GM23338 (cell line): ENCODE measurements at regions not wholly inside any gene's neighbourhood (a gene's known extent, or its start where the extent isn't known, plus 50 kb on each side); places are given as distances from the start of the nearest gene placed in this dataset.

Experiments used
- CREB1 ChIP-seq: fragments of 250-450 bp; sonication (Bioruptor Pico); IDR thresholded peaks from 2 replicates; pipeline ENCODE4 v1.5.0; 2020; ENCODE audit warnings: low read depth, mild to moderate bottlenecking, moderate library complexity
- CTCF ChIP-seq, 2 experiments: fragments of 200-600 bp in 1 of 2; sonication (generic) in 1 of 2; conservative IDR thresholded peaks; 2 replicates each; pipeline versions ENCODE4 v1.5.1 to v1.6.1; 2016 to 2017; ENCODE audit warnings: antibody characterized with exemption in 2 of 2, low read depth in 2 of 2, mild to moderate bottlenecking in 2 of 2, moderate library complexity in 1 of 2
- ETS1 ChIP-seq: IDR thresholded peaks from 2 replicates; pipeline ENCODE4 v1.6.1; 2016; ENCODE audit warnings: antibody characterized with exemption
- EZH2 ChIP-seq: fragments of 200-600 bp; sonication (generic); IDR thresholded peaks from one replicate; pipeline ENCODE4 v1.8.0; 2017; ENCODE audit warnings: antibody characterized with exemption, mild to moderate bottlenecking, low read depth; ENCODE audit not compliant: unreplicated experiment
- EZH2phosphoT487 ChIP-seq: fragments of 200-600 bp; sonication (generic); IDR thresholded peaks from one replicate; pipeline ENCODE4 v1.8.1; 2018; ENCODE audit warnings: antibody characterized with exemption; ENCODE audit not compliant: unreplicated experiment
- JUNB ChIP-seq: IDR thresholded peaks from one replicate; pipeline ENCODE4 v1.6.1; 2016; ENCODE audit warnings: antibody characterized with exemption; ENCODE audit not compliant: unreplicated experiment
- NANOG ChIP-seq: IDR thresholded peaks from 2 replicates; pipeline ENCODE4 v1.6.1; 2016; ENCODE audit warnings: antibody characterized with exemption, borderline replicate concordance
- POLR2AphosphoS5 ChIP-seq: IDR thresholded peaks from 2 replicates; pipeline ENCODE4 v1.6.1; 2016; ENCODE audit warnings: antibody characterized with exemption, low read depth
- REST ChIP-seq: IDR thresholded peaks from one replicate; pipeline ENCODE4 v1.6.1; 2018; ENCODE audit warnings: antibody characterized with exemption; ENCODE audit not compliant: unreplicated experiment
- STAT1 ChIP-seq: IDR thresholded peaks from one replicate; pipeline ENCODE4 v1.6.1; 2016; ENCODE audit warnings: antibody characterized with exemption; ENCODE audit not compliant: unreplicated experiment
- ZNF114 ChIP-seq: fragments of 250-450 bp; sonication (Bioruptor Pico); IDR thresholded peaks from 2 replicates; pipeline ENCODE4 v1.5.0; 2020; ENCODE audit warnings: mild to moderate bottlenecking, moderate library complexity
- ZNF331 ChIP-seq: fragments of 250-450 bp; sonication (Bioruptor Pico); IDR thresholded peaks from 2 replicates; pipeline ENCODE4 v1.5.0; 2020; ENCODE audit warnings: low read depth, mild to moderate bottlenecking, moderate library complexity
- ZNF462 ChIP-seq: fragments of 250-450 bp; sonication (Bioruptor Pico); IDR thresholded peaks from 2 replicates; pipeline ENCODE4 v1.5.0; 2020; ENCODE audit warnings: mild to moderate bottlenecking, moderate library complexity

GRCh38 chr3:5520237-5520636 lies 332.7 kb downstream of the EDEM1 start:
- TF ChIP-seq CTCF (conservative IDR thresholded peaks at IDR 0.05; ENCODE audit: low read depth in 2 of 2) (no peak), EZH2 (no peak), EZH2phosphoT487 (no peak), REST (no peak), POLR2AphosphoS5 (no peak), JUNB (no peak), CREB1 (no peak), STAT1 (no peak), ETS1 (no peak), NANOG (no peak), ZNF462 (CRISPR knock-in tag) (no peak), ZNF331 (CRISPR knock-in tag) (no peak), ZNF114 (CRISPR knock-in tag) (no peak)
